IPS DF 4.7 (cell line): ENCODE measurements at regions not wholly inside any gene's neighbourhood (a gene's known extent, or its start where the extent isn't known, plus 50 kb on each side); places are given as distances from the start of the nearest gene placed in this dataset.

Source experiments
- DNase-seq: peaks from one replicate; pipeline ENCODE4 v3.0.0-alpha.2; 2013; ENCODE audit warnings: low spot score; ENCODE audit errors: extremely low read depth

GRCh38 chr6:164121527-164121926, 707.0 kb downstream of the QKI start:
- DNase-seq = no peak

GRCh38 chr6:164114651-164115050, 700.1 kb downstream of the QKI start:
- no peak for DNase-seq

GRCh38 chr6:164114051-164114450, 699.5 kb downstream of the QKI start:
- no peak for DNase-seq

GRCh38 chr6:164113637-164114036, 699.1 kb downstream of the QKI start:
- no peak for DNase-seq

- DNase-seq = no peak
These were observed 695.2 kb downstream of the QKI start for GRCh38 chr6:164109770-164110140.

GRCh38 chr6:164108869-164109769, 694.6 kb downstream of the QKI start:
- DNase-seq = no peak

- DNase-seq = no peak
These were observed 693.6 kb downstream of the QKI start for GRCh38 chr6:164108092-164108491.

- no peak for DNase-seq
These were observed 692.9 kb downstream of the QKI start for GRCh38 chr6:164107297-164107995.

- DNase-seq = peak; percentile 9
These were observed 691.8 kb downstream of the QKI start for GRCh38 chr6:164106345-164106769.

- DNase-seq = no peak
These were observed 691.2 kb downstream of the QKI start for GRCh38 chr6:164105705-164106104.

GRCh38 chr6:164104432-164104831, 689.9 kb downstream of the QKI start:
- DNase-seq = no peak

GRCh38 chr6:164102693-164103092, 688.2 kb downstream of the QKI start:
- DNase-seq = no peak

GRCh38 chr6:164101859-164102258, 687.3 kb downstream of the QKI start:
- no peak for DNase-seq

GRCh38 chr6:164099269-164099865, 684.8 kb downstream of the QKI start:
- DNase-seq = no peak

- DNase-seq = no peak
These were observed 684.3 kb downstream of the QKI start for GRCh38 chr6:164098857-164099267.

GRCh38 chr6:164097551-164098398, 683.3 kb downstream of the QKI start:
- no peak for DNase-seq

GRCh38 chr6:164097056-164097455, 682.5 kb downstream of the QKI start:
- no peak for DNase-seq

- DNase-seq = no peak
These were observed 680.5 kb downstream of the QKI start for GRCh38 chr6:164095056-164095455.

GRCh38 chr6:164087870-164088269, 673.4 kb downstream of the QKI start:
- DNase-seq = no peak

GRCh38 chr6:164087211-164087610, 672.7 kb downstream of the QKI start:
- no peak for DNase-seq
